ENCODE measurements at regions not wholly inside any gene's neighbourhood (a gene's known extent, or its start where the extent isn't known, plus 50 kb on each side); places are given as distances from the start of the nearest gene placed in this dataset.
"Not testable (repeated sequence)": the region's sequence is repeated elsewhere in the genome, so short reads cannot be mapped to it uniquely, and the experiment has no call there.

GRCh38 chr2:146632707-146633106 lies 1212.1 kb upstream of the ACVR2A start:
- no peak for DNase-seq

- DNase-seq = no peak
Observed at GRCh38 chr2:146624430-146625160, 1220.2 kb upstream of the ACVR2A start.

- DNase-seq = no peak
Observed at GRCh38 chr2:146623771-146624170, 1221.1 kb upstream of the ACVR2A start.

- no peak for DNase-seq
Observed at GRCh38 chr2:146621656-146622055, 1223.2 kb upstream of the ACVR2A start.

- no peak for DNase-seq
Observed at GRCh38 chr2:146615778-146616177, 1229.1 kb upstream of the ACVR2A start.

- no peak for DNase-seq
Observed at GRCh38 chr2:146608490-146608889, 1236.3 kb upstream of the ACVR2A start.

GRCh38 chr2:146604521-146604920 lies 1240.3 kb upstream of the ACVR2A start:
- no peak for DNase-seq

- DNase-seq = no peak
Observed at GRCh38 chr2:146602856-146603255, 1242.0 kb upstream of the ACVR2A start.

- DNase-seq = no peak
Observed at GRCh38 chr2:146602383-146602782, 1242.4 kb upstream of the ACVR2A start.

- no peak for DNase-seq
Observed at GRCh38 chr2:146598791-146599190, 1246.0 kb upstream of the ACVR2A start.

- DNase-seq = peak in 1 of 2 experiments; percentile 4
Observed at GRCh38 chr2:146597291-146597690, 1247.5 kb upstream of the ACVR2A start.

- no peak for DNase-seq
Observed at GRCh38 chr2:146591908-146592307, 1252.9 kb upstream of the ACVR2A start.

GRCh38 chr2:146587291-146587713 lies 1257.5 kb upstream of the ACVR2A start:
- DNase-seq = no peak

- DNase-seq = no peak
Observed at GRCh38 chr2:146584316-146584715, 1260.5 kb upstream of the ACVR2A start.

- DNase-seq = no peak
Observed at GRCh38 chr2:146579147-146579930, 1265.5 kb upstream of the ACVR2A start.

GRCh38 chr2:146576339-146577111 lies 1268.3 kb upstream of the ACVR2A start:
- DNase-seq = no peak

- DNase-seq = no peak
Observed at GRCh38 chr2:146572598-146572997, 1272.2 kb upstream of the ACVR2A start.

- DNase-seq = no peak
Observed at GRCh38 chr2:146561996-146562395, 1282.8 kb upstream of the ACVR2A start.

GRCh38 chr2:146547236-146547635 lies 1297.6 kb upstream of the ACVR2A start:
- no peak for DNase-seq

GRCh38 chr2:146544701-146545100 lies 1300.1 kb upstream of the ACVR2A start:
- DNase-seq = no peak

- no peak for DNase-seq
Observed at GRCh38 chr2:146541896-146542295, 1302.9 kb upstream of the ACVR2A start.

GRCh38 chr2:146540271-146540932 lies 1304.4 kb upstream of the ACVR2A start:
- DNase-seq = no peak

GRCh38 chr2:146539739-146540138 lies 1305.1 kb upstream of the ACVR2A start:
- DNase-seq = not testable (repeated sequence)
